ENCODE measurements at regions not wholly inside any gene's neighbourhood (a gene's known extent, or its start where the extent isn't known, plus 50 kb on each side); places are given as distances from the start of the nearest gene placed in this dataset.

- no peak overlapping the region for H3K4me3 ChIP-seq
- intact Hi-C loops (cut with DNase I; ENCODE audit: low total_unique reads): no loop called here
- TF ChIP-seq CTCF (IDR thresholded peaks at IDR 0.05): no peak
- H3K36me3 ChIP-seq: no peaks in the 10 kb centered on the region
- no peaks in the 10 kb centered on the region for H3K4me1 ChIP-seq
- H3K27me3 ChIP-seq: no peaks in the 10 kb centered on the region
- no peaks in the 10 kb centered on the region for H3K9me3 ChIP-seq
- no peak for DNase-seq
- H3K27ac ChIP-seq: no peak overlapping the region
These were observed 369.1 kb downstream of the JRKL start for GRCh38 chr11:96758957-96759356.

GRCh38 chr11:96760306-96760705 is 370.5 kb downstream of the JRKL start:
- Histone ChIP-seq H3K4me1 (no peaks in the 10 kb centered on the region), H3K9me3 (no peaks in the 10 kb centered on the region), H3K27me3 (no peaks in the 10 kb centered on the region), H3K36me3 (no peaks in the 10 kb centered on the region), H3K4me3 (no peak overlapping the region), H3K27ac (no peak overlapping the region)
- no peak for TF ChIP-seq CTCF (IDR thresholded peaks at IDR 0.05)
- intact Hi-C loops (cut with DNase I; ENCODE audit: low total_unique reads): no loop called here
- no peak for DNase-seq

- intact Hi-C loops (cut with DNase I; ENCODE audit: low total_unique reads): no loop called here
- Histone ChIP-seq H3K27me3 (no peaks in the 10 kb centered on the region), H3K9me3 (no peaks in the 10 kb centered on the region), H3K36me3 (no peaks in the 10 kb centered on the region), H3K4me1 (no peaks in the 10 kb centered on the region), H3K4me3 (no peak overlapping the region), H3K27ac (no peak overlapping the region)
- DNase-seq: no peak
- no peak for TF ChIP-seq CTCF (IDR thresholded peaks at IDR 0.05)
These were observed 371.0 kb downstream of the JRKL start for GRCh38 chr11:96760815-96761214.

GRCh38 chr11:96761451-96761850 is 371.6 kb downstream of the JRKL start:
- TF ChIP-seq CTCF (IDR thresholded peaks at IDR 0.05): no peak

GRCh38 chr11:96763244-96763643 is 373.4 kb downstream of the JRKL start:
- Histone ChIP-seq H3K4me1 (no peaks in the 10 kb centered on the region), H3K9me3 (no peaks in the 10 kb centered on the region), H3K4me3 (no peak overlapping the region), H3K36me3 (no peaks in the 10 kb centered on the region), H3K27me3 (no peaks in the 10 kb centered on the region), H3K27ac (no peak overlapping the region)
- DNase-seq: no peak
- intact Hi-C loops (cut with DNase I; ENCODE audit: low total_unique reads): no loop called here
- no peak for TF ChIP-seq CTCF (IDR thresholded peaks at IDR 0.05)

More at GRCh38 chr11:96761451-96761850, 371.6 kb downstream of the JRKL start:
- Histone ChIP-seq H3K9me3 (no peaks in the 10 kb centered on the region), H3K36me3 (no peaks in the 10 kb centered on the region), H3K27me3 (no peaks in the 10 kb centered on the region), H3K4me3 (no peak overlapping the region), H3K27ac (no peak overlapping the region), H3K4me1 (no peaks in the 10 kb centered on the region)
- no peak for DNase-seq
- intact Hi-C loops (cut with DNase I; ENCODE audit: low total_unique reads): no loop called here

- no peak for TF ChIP-seq CTCF (IDR thresholded peaks at IDR 0.05)
- no peaks in the 10 kb centered on the region for H3K36me3 ChIP-seq
- intact Hi-C loops (cut with DNase I; ENCODE audit: low total_unique reads): no loop called here
- no peaks in the 10 kb centered on the region for H3K9me3 ChIP-seq
- no peaks in the 10 kb centered on the region for H3K27me3 ChIP-seq
- no peak overlapping the region for H3K27ac ChIP-seq
- H3K4me1 ChIP-seq: no peaks in the 10 kb centered on the region
- DNase-seq: no peak
- H3K4me3 ChIP-seq: no peak overlapping the region
These were observed 388.5 kb downstream of the JRKL start for GRCh38 chr11:96778272-96778671.

Measured in tibial artery (tissue), 4 donors.